Type B pancreatic cell (in vitro differentiated cells): ENCODE measurements at regions not wholly inside any gene's neighbourhood (a gene's known extent, or its start where the extent isn't known, plus 50 kb on each side); places are given as distances from the start of the nearest gene placed in this dataset.

ENCODE experiments used
- DNase-seq: peaks from one replicate; pipeline ENCODE4 v3.0.0; 2021; ENCODE audit warnings: mixed read lengths; ENCODE audit not compliant: unreplicated experiment; ENCODE audit errors: extremely low spot score
- H3K27ac Mint-ChIP-seq: 2 replicates; pipeline ENCODE4 v1.8.0; 2021; ENCODE audit warnings: mild to moderate bottlenecking, mixed read lengths
- H3K27me3 Mint-ChIP-seq: 2 replicates; pipeline ENCODE4 v1.8.0; 2021; ENCODE audit warnings: mixed read lengths
- H3K36me3 Mint-ChIP-seq: 2 replicates; pipeline ENCODE4 v1.8.0; 2021; ENCODE audit warnings: mixed read lengths
- H3K4me1 Mint-ChIP-seq: one replicate; pipeline ENCODE4 v1.8.0; 2021; ENCODE audit warnings: mixed read lengths; ENCODE audit not compliant: unreplicated experiment
- H3K4me3 Mint-ChIP-seq: 2 replicates; pipeline ENCODE4 v1.8.0; 2021; ENCODE audit warnings: mild to moderate bottlenecking, mixed read lengths
- H3K9me3 Mint-ChIP-seq: 2 replicates; pipeline ENCODE4 v1.8.0; 2021; ENCODE audit warnings: mixed read lengths
- CTCF ChIP-seq: fragments of 200-600 bp; sonication (generic); conservative IDR thresholded peaks from 2 replicates; pipeline ENCODE4 v1.5.0; 2021; ENCODE audit warnings: antibody characterized with exemption, mild to moderate bottlenecking

GRCh38 chr21:15141261-15141970 lies 76.6 kb upstream of the NRIP1 start:
- Mint-ChIP-seq H3K9me3 (no peaks in the 10 kb centered on the region), H3K36me3 (no peaks in the 10 kb centered on the region), H3K4me1 (peaks cover 28% of the 10 kb centered on the region), H3K27me3 (no peaks in the 10 kb centered on the region), H3K4me3 (no peak overlapping the region), H3K27ac (no peak overlapping the region)
- DNase-seq, result no peak
- no peak for TF ChIP-seq CTCF

- TF ChIP-seq CTCF, result no peak
Measured at GRCh38 chr21:15144026-15144425, 79.2 kb upstream of the NRIP1 start.

GRCh38 chr21:15148437-15148836 lies 83.6 kb upstream of the NRIP1 start:
- no peak overlapping the region for H3K4me3 Mint-ChIP-seq
- no peak for DNase-seq
- H3K9me3 Mint-ChIP-seq, result no peaks in the 10 kb centered on the region
- H3K27me3 Mint-ChIP-seq, result no peaks in the 10 kb centered on the region
- no peaks in the 10 kb centered on the region for H3K36me3 Mint-ChIP-seq
- no peak overlapping the region for H3K27ac Mint-ChIP-seq
- no peak for TF ChIP-seq CTCF
- no peaks in the 10 kb centered on the region for H3K4me1 Mint-ChIP-seq

More at GRCh38 chr21:15144026-15144425, 79.2 kb upstream of the NRIP1 start:
- no peaks in the 10 kb centered on the region for H3K27me3 Mint-ChIP-seq
- H3K4me1 Mint-ChIP-seq, result peaks cover 21% of the 10 kb centered on the region
- H3K36me3 Mint-ChIP-seq, result no peaks in the 10 kb centered on the region
- no peaks in the 10 kb centered on the region for H3K9me3 Mint-ChIP-seq
- H3K27ac Mint-ChIP-seq, result no peak overlapping the region
- no peak for DNase-seq
- no peak overlapping the region for H3K4me3 Mint-ChIP-seq

GRCh38 chr21:15149600-15150224 lies 84.9 kb upstream of the NRIP1 start:
- Mint-ChIP-seq H3K9me3 (no peaks in the 10 kb centered on the region), H3K36me3 (no peaks in the 10 kb centered on the region), H3K4me3 (no peak overlapping the region), H3K27me3 (no peaks in the 10 kb centered on the region), H3K27ac (no peak overlapping the region), H3K4me1 (peaks cover 1% of the 10 kb centered on the region)
- no peak for DNase-seq
- no peak for TF ChIP-seq CTCF

- Mint-ChIP-seq H3K4me3 (no peak overlapping the region), H3K27me3 (no peaks in the 10 kb centered on the region), H3K27ac (no peak overlapping the region), H3K36me3 (no peaks in the 10 kb centered on the region), H3K4me1 (peaks cover 4% of the 10 kb centered on the region), H3K9me3 (no peaks in the 10 kb centered on the region)
- no peak for TF ChIP-seq CTCF
- no peak for DNase-seq
Measured at GRCh38 chr21:15151385-15152103, 86.7 kb upstream of the NRIP1 start.
